H1 (cell line): ENCODE measurements at regions not wholly inside any gene's neighbourhood (a gene's known extent, or its start where the extent isn't known, plus 50 kb on each side); places are given as distances from the start of the nearest gene placed in this dataset.

Experiments used
- MAFK ChIP-seq: IDR thresholded peaks from 2 replicates; pipeline ENCODE4 v1.6.1; 2012; ENCODE audit warnings: low read depth, mild to moderate bottlenecking, improper control_type of control experiment, low read length
- RXRA ChIP-seq: IDR thresholded peaks from 2 replicates; pipeline ENCODE4 v1.6.1; 2011; ENCODE audit warnings: low read depth, mild to moderate bottlenecking, low read length, moderate library complexity; ENCODE audit not compliant: insufficient read depth
- SP2 ChIP-seq: IDR thresholded peaks from 2 replicates; pipeline ENCODE4 v1.6.1; 2012; ENCODE audit warnings: mild to moderate bottlenecking, low read length, inconsistent platforms
- TF ChIP-seq, protein P1 (sequence below): IDR thresholded peaks from 2 replicates; pipeline ENCODE4 v1.6.1; 2011; ENCODE audit warnings: low read depth, mild to moderate bottlenecking, low read length; ENCODE audit not compliant: insufficient read depth
- TF ChIP-seq, protein P2 (sequence below), 3 experiments: IDR thresholded peaks; 1 replicate in 2 of 3; 2 replicates in 1 of 3; pipeline versions ENCODE4 v1.5.1 to v1.6.1; 2011; ENCODE audit warnings: low read length in 3 of 3, mild to moderate bottlenecking in 3 of 3, inconsistent platforms in 2 of 3, low read depth in 1 of 3, moderate library complexity in 1 of 3; ENCODE audit not compliant: insufficient read depth in 1 of 3; ENCODE audit errors: control extremely low read depth in 1 of 3

DNA sequence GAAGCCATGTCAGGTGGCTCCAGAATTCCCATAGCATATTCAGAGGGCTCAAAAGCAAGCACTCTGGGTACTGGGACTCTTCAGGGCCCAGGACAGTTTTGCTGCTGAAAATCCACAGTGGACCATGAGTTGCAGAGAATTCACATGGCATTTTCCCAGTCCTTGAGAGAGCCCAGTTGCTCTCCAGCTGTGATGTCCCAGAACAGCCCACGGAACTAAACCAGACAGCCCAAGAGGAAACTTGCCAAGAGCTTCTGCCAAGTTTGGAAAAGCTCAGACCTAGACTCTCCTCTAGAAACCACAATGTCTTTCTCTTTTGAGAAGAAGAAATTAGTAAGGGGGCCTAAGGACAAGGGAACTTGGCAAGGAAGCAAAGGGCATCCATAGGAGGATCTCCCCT, 69.4 kb downstream of the RGS2 start (continued):
- TF ChIP-seq, protein P1, sequence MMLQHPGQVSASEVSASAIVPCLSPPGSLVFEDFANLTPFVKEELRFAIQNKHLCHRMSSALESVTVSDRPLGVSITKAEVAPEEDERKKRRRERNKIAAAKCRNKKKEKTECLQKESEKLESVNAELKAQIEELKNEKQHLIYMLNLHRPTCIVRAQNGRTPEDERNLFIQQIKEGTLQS: no peak
- TF ChIP-seq, protein P2, sequence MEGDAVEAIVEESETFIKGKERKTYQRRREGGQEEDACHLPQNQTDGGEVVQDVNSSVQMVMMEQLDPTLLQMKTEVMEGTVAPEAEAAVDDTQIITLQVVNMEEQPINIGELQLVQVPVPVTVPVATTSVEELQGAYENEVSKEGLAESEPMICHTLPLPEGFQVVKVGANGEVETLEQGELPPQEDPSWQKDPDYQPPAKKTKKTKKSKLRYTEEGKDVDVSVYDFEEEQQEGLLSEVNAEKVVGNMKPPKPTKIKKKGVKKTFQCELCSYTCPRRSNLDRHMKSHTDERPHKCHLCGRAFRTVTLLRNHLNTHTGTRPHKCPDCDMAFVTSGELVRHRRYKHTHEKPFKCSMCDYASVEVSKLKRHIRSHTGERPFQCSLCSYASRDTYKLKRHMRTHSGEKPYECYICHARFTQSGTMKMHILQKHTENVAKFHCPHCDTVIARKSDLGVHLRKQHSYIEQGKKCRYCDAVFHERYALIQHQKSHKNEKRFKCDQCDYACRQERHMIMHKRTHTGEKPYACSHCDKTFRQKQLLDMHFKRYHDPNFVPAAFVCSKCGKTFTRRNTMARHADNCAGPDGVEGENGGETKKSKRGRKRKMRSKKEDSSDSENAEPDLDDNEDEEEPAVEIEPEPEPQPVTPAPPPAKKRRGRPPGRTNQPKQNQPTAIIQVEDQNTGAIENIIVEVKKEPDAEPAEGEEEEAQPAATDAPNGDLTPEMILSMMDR (IDR thresholded peaks at IDR 0.05; ENCODE audit: control extremely low read depth in 1 of 3, insufficient read depth in 1 of 3, low read depth in 1 of 3, low read length in 3 of 3): no peak
- TF ChIP-seq MAFK (no peak), RXRA (no peak), SP2 (no peak)
